T-helper 2 cell treated with Interferon-gamma antibody and Interleukin-4, amounts not matched to agents 5 μg/mL and 100 μg/mL, for 36 hours (primary cell): ENCODE measurements at regions not wholly inside any gene's neighbourhood (a gene's known extent, or its start where the extent isn't known, plus 50 kb on each side); places are given as distances from the start of the nearest gene placed in this dataset.
A peak's percentile ranks its signal among the peaks of the same experiment; 100 is the strongest.
"Not testable (repeated sequence)": the region's sequence is repeated elsewhere in the genome, so short reads cannot be mapped to it uniquely, and the experiment has no call there.

ENCODE experiments used
- DNase-seq: peaks from one replicate; pipeline ENCODE4 v3.0.0; 2021; ENCODE audit warnings: low spot score
- H3K27ac Mint-ChIP-seq: one replicate; pipeline ENCODE4 v1.8.0; 2021; ENCODE audit warnings: mild to moderate bottlenecking, mixed read lengths
- H3K27me3 Mint-ChIP-seq: one replicate; pipeline ENCODE4 v1.8.0; 2021; ENCODE audit warnings: low read depth, mixed read lengths
- H3K36me3 Mint-ChIP-seq: one replicate; pipeline ENCODE4 v1.8.0; 2021; ENCODE audit warnings: low read depth, mixed read lengths
- H3K4me1 Mint-ChIP-seq: one replicate; pipeline ENCODE4 v1.8.0; 2021; ENCODE audit warnings: low read depth, mixed read lengths
- H3K4me3 Mint-ChIP-seq: one replicate; pipeline ENCODE4 v1.8.0; 2022; ENCODE audit warnings: mild to moderate bottlenecking, moderate library complexity, mixed read lengths
- H3K9me3 Mint-ChIP-seq: one replicate; pipeline ENCODE4 v1.8.0; 2021; ENCODE audit warnings: mixed read lengths

GRCh38 chr12:19764408-19764807, 325.1 kb downstream of the AEBP2 start:
- DNase-seq, result no peak
- Mint-ChIP-seq H3K27ac (no peak overlapping the region), H3K36me3 (no peaks in the 10 kb centered on the region), H3K27me3 (no peaks in the 10 kb centered on the region), H3K4me3 (no peak overlapping the region), H3K9me3 (peaks cover 17% of the 10 kb centered on the region), H3K4me1 (no peaks in the 10 kb centered on the region)

GRCh38 chr12:19771858-19772257, 332.6 kb downstream of the AEBP2 start:
- Mint-ChIP-seq H3K36me3 (no peaks in the 10 kb centered on the region), H3K9me3 (peaks cover 11% of the 10 kb centered on the region), H3K27ac (no peak overlapping the region), H3K4me1 (no peaks in the 10 kb centered on the region), H3K4me3 (no peak overlapping the region), H3K27me3 (no peaks in the 10 kb centered on the region)
- no peak for DNase-seq

GRCh38 chr12:19772776-19773175, 333.5 kb downstream of the AEBP2 start:
- no peaks in the 10 kb centered on the region for H3K27me3 Mint-ChIP-seq
- peaks cover 11% of the 10 kb centered on the region for H3K9me3 Mint-ChIP-seq
- no peaks in the 10 kb centered on the region for H3K4me1 Mint-ChIP-seq
- H3K36me3 Mint-ChIP-seq, result no peaks in the 10 kb centered on the region
- DNase-seq, result no peak
- no peak overlapping the region for H3K4me3 Mint-ChIP-seq
- no peak overlapping the region for H3K27ac Mint-ChIP-seq

GRCh38 chr12:19775241-19775640, 335.9 kb downstream of the AEBP2 start:
- Mint-ChIP-seq H3K27ac (no peak overlapping the region), H3K36me3 (no peaks in the 10 kb centered on the region), H3K27me3 (no peaks in the 10 kb centered on the region), H3K4me1 (peaks cover 3% of the 10 kb centered on the region), H3K9me3 (peaks cover 11% of the 10 kb centered on the region), H3K4me3 (no peak overlapping the region)
- no peak for DNase-seq

- not testable (repeated sequence) for H3K4me3 Mint-ChIP-seq, H3K27ac Mint-ChIP-seq, H3K27me3 Mint-ChIP-seq, H3K36me3 Mint-ChIP-seq, DNase-seq, H3K4me1 Mint-ChIP-seq
- H3K9me3 Mint-ChIP-seq, result peaks cover 11% of the 10 kb centered on the region
Observed at GRCh38 chr12:19775976-19776375, 336.7 kb downstream of the AEBP2 start.

GRCh38 chr12:19778172-19778571, 338.9 kb downstream of the AEBP2 start:
- no peaks in the 10 kb centered on the region for H3K27me3 Mint-ChIP-seq
- no peak overlapping the region for H3K4me3 Mint-ChIP-seq

GRCh38 chr12:19778797-19779196, 339.5 kb downstream of the AEBP2 start:
- Mint-ChIP-seq H3K27ac (no peak overlapping the region), H3K4me3 (no peak overlapping the region), H3K9me3 (peaks cover 11% of the 10 kb centered on the region), H3K4me1 (peaks cover 3% of the 10 kb centered on the region), H3K27me3 (no peaks in the 10 kb centered on the region), H3K36me3 (no peaks in the 10 kb centered on the region)
- no peak for DNase-seq

More at GRCh38 chr12:19778172-19778571, 338.9 kb downstream of the AEBP2 start:
- DNase-seq, result no peak
- Mint-ChIP-seq H3K4me1 (peaks cover 3% of the 10 kb centered on the region), H3K9me3 (peaks cover 11% of the 10 kb centered on the region), H3K27ac (no peak overlapping the region), H3K36me3 (no peaks in the 10 kb centered on the region)

- Mint-ChIP-seq H3K27ac (no peak overlapping the region), H3K36me3 (no peaks in the 10 kb centered on the region), H3K27me3 (no peaks in the 10 kb centered on the region), H3K4me1 (peaks cover 3% of the 10 kb centered on the region), H3K9me3 (peaks cover 11% of the 10 kb centered on the region), H3K4me3 (no peak overlapping the region)
- no peak for DNase-seq
Observed at GRCh38 chr12:19779395-19780056, 340.2 kb downstream of the AEBP2 start.

GRCh38 chr12:19780460-19780859, 341.2 kb downstream of the AEBP2 start:
- H3K4me1 Mint-ChIP-seq, result peaks cover 3% of the 10 kb centered on the region
- no peak overlapping the region for H3K27ac Mint-ChIP-seq
- peaks cover 12% of the 10 kb centered on the region for H3K9me3 Mint-ChIP-seq
- no peaks in the 10 kb centered on the region for H3K27me3 Mint-ChIP-seq
- no peak for DNase-seq
- no peaks in the 10 kb centered on the region for H3K36me3 Mint-ChIP-seq
- no peak overlapping the region for H3K4me3 Mint-ChIP-seq

- DNase-seq, result no peak
- Mint-ChIP-seq H3K27me3 (no peaks in the 10 kb centered on the region), H3K9me3 (peaks cover 21% of the 10 kb centered on the region), H3K4me3 (no peak overlapping the region), H3K27ac (no peak overlapping the region), H3K4me1 (peaks cover 3% of the 10 kb centered on the region), H3K36me3 (peaks cover 1% of the 10 kb centered on the region)
Observed at GRCh38 chr12:19783547-19784444, 344.5 kb downstream of the AEBP2 start.

GRCh38 chr12:19792028-19792427, 352.7 kb downstream of the AEBP2 start:
- no peak for DNase-seq
- peak overlapping the region; percentile 70 for H3K4me3 Mint-ChIP-seq
- peak overlapping the region; percentile 1 for H3K27ac Mint-ChIP-seq
- H3K27me3 Mint-ChIP-seq, result no peaks in the 10 kb centered on the region
- H3K9me3 Mint-ChIP-seq, result peaks cover 6% of the 10 kb centered on the region
- H3K4me1 Mint-ChIP-seq, result peaks cover 28% of the 10 kb centered on the region
- peaks cover 3% of the 10 kb centered on the region for H3K36me3 Mint-ChIP-seq

- H3K4me1 Mint-ChIP-seq, result peaks cover 27% of the 10 kb centered on the region
- peaks cover 4% of the 10 kb centered on the region for H3K9me3 Mint-ChIP-seq
- no peak overlapping the region for H3K27ac Mint-ChIP-seq
Observed at GRCh38 chr12:19794116-19794515, 354.8 kb downstream of the AEBP2 start.

GRCh38 chr12:19799216-19799615, 359.9 kb downstream of the AEBP2 start:
- Mint-ChIP-seq H3K27me3 (no peaks in the 10 kb centered on the region), H3K4me1 (peaks cover 14% of the 10 kb centered on the region), H3K36me3 (peaks cover 2% of the 10 kb centered on the region), H3K9me3 (peaks cover 4% of the 10 kb centered on the region), H3K4me3 (no peak overlapping the region), H3K27ac (no peak overlapping the region)
- no peak for DNase-seq

More at GRCh38 chr12:19794116-19794515, 354.8 kb downstream of the AEBP2 start:
- DNase-seq, result no peak
- no peaks in the 10 kb centered on the region for H3K27me3 Mint-ChIP-seq
- H3K4me3 Mint-ChIP-seq, result no peak overlapping the region
- H3K36me3 Mint-ChIP-seq, result peaks cover 2% of the 10 kb centered on the region

GRCh38 chr12:19799895-19800602, 360.8 kb downstream of the AEBP2 start:
- H3K27ac Mint-ChIP-seq, result no peak overlapping the region
- H3K4me1 Mint-ChIP-seq, result peaks cover 14% of the 10 kb centered on the region
- no peak for DNase-seq
- no peaks in the 10 kb centered on the region for H3K36me3 Mint-ChIP-seq
- peaks cover 4% of the 10 kb centered on the region for H3K9me3 Mint-ChIP-seq
- no peak overlapping the region for H3K4me3 Mint-ChIP-seq
- no peaks in the 10 kb centered on the region for H3K27me3 Mint-ChIP-seq
